ENCODE measurements at regions not wholly inside any gene's neighbourhood (a gene's known extent, or its start where the extent isn't known, plus 50 kb on each side); places are given as distances from the start of the nearest gene placed in this dataset.

DNA sequence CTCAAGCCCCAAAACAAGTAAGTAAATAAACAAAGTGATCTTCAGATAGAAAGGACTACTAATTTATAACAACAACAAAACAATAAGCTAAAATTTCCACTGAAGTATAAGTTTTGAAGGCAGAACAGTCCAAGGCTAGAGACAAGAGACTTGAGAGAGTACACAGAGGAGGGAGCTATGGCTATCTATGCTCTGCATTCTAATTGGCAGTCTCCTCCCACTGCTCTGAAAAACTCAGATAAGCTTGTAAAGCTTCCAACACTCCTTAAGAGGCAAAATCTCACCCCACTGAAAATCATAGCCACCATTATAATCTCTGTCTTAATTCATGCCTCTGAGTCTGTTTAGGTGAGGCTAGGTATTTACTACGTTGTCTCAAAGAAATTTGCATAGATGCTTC lies 714.6 kb upstream of the LRATD1 start:
- Histone ChIP-seq H2AFZ (ENCODE audit: low read length) (no peak overlapping the region), H4K20me1 (replicated peaks in 1 of 2; ENCODE audit: control insufficient read depth in 1 of 2, insufficient read depth in 2 of 2, low read length in 2 of 2) (no peaks in the 10 kb centered on the region), H3K79me1 (ENCODE audit: low read depth, low read length) (no peaks in the 10 kb centered on the region), H3K9me3 (ENCODE audit: insufficient read depth in 2 of 2, low read depth in 1 of 2, low read length in 1 of 2) (peaks cover 0 to 3% of the 10 kb centered on the region in 2 experiments; a peak in 1 of 4 replicates), H3K56ac (replicated peaks; ENCODE audit: insufficient read length, low read depth, low read length) (no peak overlapping the region), H4K91ac (replicated peaks; ENCODE audit: insufficient read length, low read length) (no peak overlapping the region), H3K18ac (ENCODE audit: extremely low read depth, low read length) (no peak overlapping the region), H3K23me2 (ENCODE audit: low read depth, low read length) (no peaks in the 10 kb centered on the region), H3K27me3 (replicated peaks in 1 of 4; ENCODE audit: control insufficient read depth in 3 of 4, extremely low read depth in 1 of 4, insufficient read depth in 3 of 4, low read length in 3 of 4) (no peaks in the 10 kb centered on the region), H3K4ac (replicated peaks; ENCODE audit: insufficient read length, low read depth, low read length) (no peak overlapping the region), H3K4me2 (ENCODE audit: insufficient read depth in 1 of 2, low read depth in 2 of 2, low read length in 2 of 2) (no peak overlapping the region), H2BK12ac (ENCODE audit: low read depth, low read length) (no peak overlapping the region), H3K14ac (ENCODE audit: insufficient read length) (no peak overlapping the region), H2BK15ac (ENCODE audit: low read length) (no peak overlapping the region), H3K27ac (ENCODE audit: low read depth, low read length) (no peak overlapping the region), H2BK5ac (ENCODE audit: low read depth, low read length) (no peak overlapping the region), H4K8ac (ENCODE audit: extremely low read depth, insufficient read depth, low read length) (no peak overlapping the region), H3K4me1 (replicated peaks in 1 of 4; ENCODE audit: control insufficient read depth in 3 of 4, insufficient read depth in 4 of 4, low read length in 3 of 4) (no peaks in the 10 kb centered on the region), H2BK120ac (replicated peaks; ENCODE audit: low read depth, low read length) (no peak overlapping the region), H4K5ac (ENCODE audit: insufficient read length, low read depth, low read length) (no peak overlapping the region), H3K9ac (replicated peaks in 1 of 4; ENCODE audit: extremely low read depth in 1 of 4, low read depth in 3 of 4, low read length in 3 of 4) (no peak overlapping the region), H2BK20ac (ENCODE audit: low read length) (no peak overlapping the region), H3K79me2 (ENCODE audit: control insufficient read depth in 1 of 2, insufficient read depth in 2 of 2, low read length in 2 of 2) (no peaks in the 10 kb centered on the region), H3K23ac (ENCODE audit: insufficient read length) (no peak overlapping the region), H3K4me3 (ENCODE audit: extremely low read depth in 1 of 4, insufficient read depth in 2 of 4, low read depth in 3 of 4, low read length in 4 of 4) (no peak overlapping the region), H2AK5ac (ENCODE audit: low read depth, low read length) (no peak overlapping the region), H3K36me3 (ENCODE audit: control insufficient read depth in 2 of 4, insufficient read depth in 4 of 4, low read length in 3 of 4) (no peaks in the 10 kb centered on the region)
- DNase-seq (ENCODE audit: low read depth in 1 of 2, low spot score in 2 of 2), result no peak
- POLR2A ChIA-PET (ENCODE audit: partially characterized antibody), result no interaction called here
- CTCF ChIA-PET (ENCODE audit: partially characterized antibody), result no interaction called here
- FAIRE-seq, result no peak
- 86% methylated on average over 1 of the region's 1 CpG; no CpG with 5 or more reads in 1 of the 2 experiments for WGBS, 2 experiments (ENCODE audit: extremely low coverage in 1 of 2, insufficient coverage in 1 of 2, insufficient read length in 1 of 2, insufficient replicate concordance in 2 of 2, low coverage in 1 of 2, low lambda C conversion rate in 2 of 2, missing lambda C conversion rate in 1 of 2)
- TF ChIP-seq SIRT6 (IDR thresholded peaks at IDR 0.05; ENCODE audit: low read length), result no peak
- no peak for TF ChIP-seq CHD1 (IDR thresholded peaks at IDR 0.05; ENCODE audit: low read depth, low read length)
- no peak for TF ChIP-seq FOSL1 (IDR thresholded peaks at IDR 0.05; ENCODE audit: insufficient read depth, low read depth, low read length)
- TF ChIP-seq, protein P1, sequence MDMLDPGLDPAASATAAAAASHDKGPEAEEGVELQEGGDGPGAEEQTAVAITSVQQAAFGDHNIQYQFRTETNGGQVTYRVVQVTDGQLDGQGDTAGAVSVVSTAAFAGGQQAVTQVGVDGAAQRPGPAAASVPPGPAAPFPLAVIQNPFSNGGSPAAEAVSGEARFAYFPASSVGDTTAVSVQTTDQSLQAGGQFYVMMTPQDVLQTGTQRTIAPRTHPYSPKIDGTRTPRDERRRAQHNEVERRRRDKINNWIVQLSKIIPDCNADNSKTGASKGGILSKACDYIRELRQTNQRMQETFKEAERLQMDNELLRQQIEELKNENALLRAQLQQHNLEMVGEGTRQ (IDR thresholded peaks at IDR 0.05; ENCODE audit: low read length), result no peak
- TF ChIP-seq CREB1 (IDR thresholded peaks at IDR 0.05), result no peak
- no peak for TF ChIP-seq POU5F1 (IDR thresholded peaks at IDR 0.05; ENCODE audit: low read depth, low read length)
- TF ChIP-seq BACH1 (IDR thresholded peaks at IDR 0.05; ENCODE audit: low read length), result no peak
- TF ChIP-seq, protein P2, sequence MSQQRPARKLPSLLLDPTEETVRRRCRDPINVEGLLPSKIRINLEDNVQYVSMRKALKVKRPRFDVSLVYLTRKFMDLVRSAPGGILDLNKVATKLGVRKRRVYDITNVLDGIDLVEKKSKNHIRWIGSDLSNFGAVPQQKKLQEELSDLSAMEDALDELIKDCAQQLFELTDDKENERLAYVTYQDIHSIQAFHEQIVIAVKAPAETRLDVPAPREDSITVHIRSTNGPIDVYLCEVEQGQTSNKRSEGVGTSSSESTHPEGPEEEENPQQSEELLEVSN (IDR thresholded peaks at IDR 0.05), result no peak
- TF ChIP-seq RFX5 (IDR thresholded peaks at IDR 0.05; ENCODE audit: borderline replicate concordance, low read depth, low read length), result no peak
- TF ChIP-seq EZH2 (IDR thresholded peaks at IDR 0.05; ENCODE audit: low read depth, low read length, severe bottlenecking), result no peak
- TF ChIP-seq TAF7 (optimal IDR thresholded peaks at IDR 0.05; ENCODE audit: borderline replicate concordance, low read depth, low read length), result no peak
- TF ChIP-seq, protein P3, sequence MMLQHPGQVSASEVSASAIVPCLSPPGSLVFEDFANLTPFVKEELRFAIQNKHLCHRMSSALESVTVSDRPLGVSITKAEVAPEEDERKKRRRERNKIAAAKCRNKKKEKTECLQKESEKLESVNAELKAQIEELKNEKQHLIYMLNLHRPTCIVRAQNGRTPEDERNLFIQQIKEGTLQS (IDR thresholded peaks at IDR 0.05; ENCODE audit: insufficient read depth, low read depth, low read length), result no peak
- no peak for TF ChIP-seq GABPA (IDR thresholded peaks at IDR 0.05; ENCODE audit: borderline replicate concordance, insufficient read depth, low read length)

Measured in H1 (cell line).